ENCODE measurements at regions not wholly inside any gene's neighbourhood (a gene's known extent, or its start where the extent isn't known, plus 50 kb on each side); places are given as distances from the start of the nearest gene placed in this dataset.

DNA sequence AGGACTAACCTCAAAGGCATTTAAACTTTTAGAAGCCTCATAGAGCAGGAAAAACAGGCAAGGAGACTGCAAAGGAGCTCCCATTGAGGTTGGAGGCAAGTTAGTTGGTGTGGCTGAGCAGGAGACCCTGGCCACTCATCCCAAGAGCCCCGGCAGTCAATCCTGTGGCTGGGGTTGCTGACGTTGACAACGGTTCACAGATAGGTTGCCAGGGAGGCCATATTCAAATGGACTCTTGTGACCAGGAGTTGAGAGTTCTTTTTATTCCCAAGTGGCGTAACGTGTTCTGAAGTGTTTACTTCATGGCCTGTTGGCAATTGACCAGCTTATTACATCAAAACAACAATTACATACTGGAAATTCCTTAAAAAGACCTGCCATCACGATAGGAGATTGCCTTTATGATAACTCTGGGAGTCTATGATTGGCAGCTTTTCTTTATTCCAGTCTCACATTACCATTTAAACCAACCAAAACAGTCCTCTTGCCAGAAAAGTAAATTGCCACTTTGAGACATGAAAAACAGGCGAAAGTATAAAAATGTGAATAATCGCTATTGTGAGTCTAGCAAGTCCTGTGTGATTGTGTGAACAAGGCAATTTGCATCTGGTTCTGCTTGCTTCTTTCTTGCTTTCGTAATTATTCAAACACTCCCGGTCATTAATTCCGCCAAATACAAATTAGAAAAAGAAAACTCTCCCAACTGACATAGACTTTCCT, 394.9 kb downstream of the MED10 start:
- TF ChIP-seq, protein P1, sequence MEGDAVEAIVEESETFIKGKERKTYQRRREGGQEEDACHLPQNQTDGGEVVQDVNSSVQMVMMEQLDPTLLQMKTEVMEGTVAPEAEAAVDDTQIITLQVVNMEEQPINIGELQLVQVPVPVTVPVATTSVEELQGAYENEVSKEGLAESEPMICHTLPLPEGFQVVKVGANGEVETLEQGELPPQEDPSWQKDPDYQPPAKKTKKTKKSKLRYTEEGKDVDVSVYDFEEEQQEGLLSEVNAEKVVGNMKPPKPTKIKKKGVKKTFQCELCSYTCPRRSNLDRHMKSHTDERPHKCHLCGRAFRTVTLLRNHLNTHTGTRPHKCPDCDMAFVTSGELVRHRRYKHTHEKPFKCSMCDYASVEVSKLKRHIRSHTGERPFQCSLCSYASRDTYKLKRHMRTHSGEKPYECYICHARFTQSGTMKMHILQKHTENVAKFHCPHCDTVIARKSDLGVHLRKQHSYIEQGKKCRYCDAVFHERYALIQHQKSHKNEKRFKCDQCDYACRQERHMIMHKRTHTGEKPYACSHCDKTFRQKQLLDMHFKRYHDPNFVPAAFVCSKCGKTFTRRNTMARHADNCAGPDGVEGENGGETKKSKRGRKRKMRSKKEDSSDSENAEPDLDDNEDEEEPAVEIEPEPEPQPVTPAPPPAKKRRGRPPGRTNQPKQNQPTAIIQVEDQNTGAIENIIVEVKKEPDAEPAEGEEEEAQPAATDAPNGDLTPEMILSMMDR (IDR thresholded peaks at IDR 0.05; ENCODE audit: low read depth, low read length): no peak
- Histone ChIP-seq H3K4me3 (ENCODE audit: low read depth, low read length) (no peak overlapping the region), H3K27ac (no peak overlapping the region), H3K36me3 (no peaks in the 10 kb centered on the region), H3K27me3 (ENCODE audit: insufficient read depth, low read depth, severe bottlenecking) (peaks cover 92% of the 10 kb centered on the region), H3K9me3 (ENCODE audit: severe bottlenecking) (no peaks in the 10 kb centered on the region)
- DNase-seq: no peak

DNA sequence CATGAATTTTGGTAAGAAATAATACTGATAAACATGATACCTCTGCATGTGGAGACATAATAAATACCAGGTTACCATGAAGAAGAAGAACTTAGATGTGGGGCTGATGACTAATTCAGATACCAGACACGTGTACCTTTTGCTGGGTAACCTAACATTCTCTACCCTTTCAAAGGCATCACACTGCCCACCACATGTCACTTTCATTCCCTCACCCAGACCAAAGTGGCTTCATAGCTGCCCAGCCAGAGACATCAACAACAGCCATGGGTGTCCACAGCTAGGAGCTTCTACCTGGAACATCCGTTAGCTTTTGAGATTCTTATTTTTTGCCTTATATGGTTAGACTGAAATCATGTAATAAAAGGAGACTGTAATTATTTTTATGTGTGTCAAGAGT, 396.8 kb downstream of the MED10 start:
- H3K9me3 ChIP-seq (ENCODE audit: severe bottlenecking): no peaks in the 10 kb centered on the region
- H3K27me3 ChIP-seq (ENCODE audit: insufficient read depth, low read depth, severe bottlenecking): peaks cover 92% of the 10 kb centered on the region
- DNase-seq: no peak
- H3K36me3 ChIP-seq: no peaks in the 10 kb centered on the region
- TF ChIP-seq, protein P1 (IDR thresholded peaks at IDR 0.05; ENCODE audit: low read depth, low read length): no peak
- H3K27ac ChIP-seq: no peak overlapping the region
- no peak overlapping the region for H3K4me3 ChIP-seq (ENCODE audit: low read depth, low read length)

DNA sequence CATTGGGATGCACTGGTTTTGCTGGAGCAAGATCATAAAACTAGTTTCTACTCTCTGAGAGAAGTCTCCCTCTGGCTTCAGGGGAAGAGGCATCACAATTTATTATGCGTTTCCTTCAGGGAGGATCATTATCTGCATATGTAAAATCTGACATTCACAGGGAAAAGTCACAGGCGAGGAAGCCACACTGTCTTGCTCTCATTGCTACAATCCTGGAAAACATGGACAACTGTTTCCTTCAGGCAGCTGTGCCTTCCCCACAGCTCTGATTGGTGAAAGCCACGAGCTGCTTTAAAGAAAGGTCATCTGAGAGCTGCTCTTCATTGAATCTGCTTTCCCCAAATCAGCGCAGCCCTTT, 397.8 kb downstream of the MED10 start:
- no peak for DNase-seq
- H3K27ac ChIP-seq: no peak overlapping the region

DNA sequence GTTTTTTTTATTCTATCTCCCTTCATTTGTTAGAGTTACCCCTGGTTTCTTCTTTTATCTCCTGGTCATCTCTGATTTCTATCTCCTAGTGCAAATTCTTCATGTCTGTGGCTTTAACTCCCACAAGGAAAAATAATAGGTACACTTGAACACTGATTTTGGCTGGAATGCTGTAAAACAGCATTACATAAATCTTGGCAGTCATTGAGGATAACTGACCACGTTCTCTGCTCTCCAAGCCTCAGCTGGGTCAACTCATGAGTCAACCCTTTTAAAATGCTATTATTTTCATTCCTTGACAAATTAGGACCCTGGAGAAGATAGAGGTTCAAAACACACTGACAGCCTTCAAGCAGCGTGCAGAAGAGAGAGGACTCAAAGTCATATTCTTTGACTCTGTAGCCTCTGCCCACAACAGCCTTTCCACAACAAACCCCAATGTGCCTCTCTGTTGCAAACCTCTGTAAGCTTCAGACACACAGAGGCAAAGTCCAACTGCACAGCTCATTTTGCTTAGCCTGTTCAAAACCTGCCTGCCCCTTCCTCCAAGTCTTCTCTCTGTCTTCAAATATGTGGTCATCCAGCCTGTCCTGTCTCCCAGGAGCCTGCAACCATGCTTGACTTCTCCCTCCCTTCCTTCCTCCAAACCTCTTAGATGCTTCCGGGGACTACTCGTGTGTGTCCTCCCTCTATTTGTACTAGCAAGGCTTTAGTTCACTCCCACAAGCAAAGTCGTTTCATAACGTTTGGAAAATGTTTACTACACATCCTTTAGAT, 398.4 kb downstream of the MED10 start:
- DNase-seq: no peak
- Histone ChIP-seq H3K36me3 (no peaks in the 10 kb centered on the region), H3K9me3 (ENCODE audit: severe bottlenecking) (no peaks in the 10 kb centered on the region), H3K27me3 (ENCODE audit: insufficient read depth, low read depth, severe bottlenecking) (peaks cover 96% of the 10 kb centered on the region), H3K4me3 (ENCODE audit: low read depth, low read length) (no peak overlapping the region), H3K27ac (no peak overlapping the region)
- TF ChIP-seq, protein P1 (IDR thresholded peaks at IDR 0.05; ENCODE audit: low read depth, low read length): no peak

More for the DNA sequence above, 397.8 kb downstream of the MED10 start:
- no peak overlapping the region for H3K4me3 ChIP-seq (ENCODE audit: low read depth, low read length)
- no peaks in the 10 kb centered on the region for H3K36me3 ChIP-seq
- H3K27me3 ChIP-seq (ENCODE audit: insufficient read depth, low read depth, severe bottlenecking): peaks cover 94% of the 10 kb centered on the region
- no peaks in the 10 kb centered on the region for H3K9me3 ChIP-seq (ENCODE audit: severe bottlenecking)
- TF ChIP-seq, protein P1 (IDR thresholded peaks at IDR 0.05; ENCODE audit: low read depth, low read length): no peak

DNA sequence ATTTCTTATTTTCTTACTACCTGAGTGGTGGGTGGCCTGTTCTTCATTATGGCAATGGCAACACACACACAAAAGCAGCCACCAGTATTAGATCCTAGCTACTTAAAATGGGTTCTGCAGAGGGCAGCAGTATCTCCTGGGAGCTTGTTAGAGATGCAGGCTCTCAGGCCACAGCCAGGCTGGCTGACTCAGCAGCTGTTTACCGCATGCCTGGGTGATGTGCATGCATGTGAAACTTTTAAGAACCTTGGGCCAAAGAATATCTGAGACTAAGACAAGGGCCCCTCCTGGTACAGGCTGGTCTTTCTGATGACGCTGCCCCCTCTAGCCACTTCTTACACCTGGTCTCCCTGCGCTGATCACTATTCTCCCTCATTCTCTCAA, 399.0 kb downstream of the MED10 start:
- peaks cover 94% of the 10 kb centered on the region for H3K27me3 ChIP-seq (ENCODE audit: insufficient read depth, low read depth, severe bottlenecking)
- TF ChIP-seq, protein P1 (IDR thresholded peaks at IDR 0.05; ENCODE audit: low read depth, low read length): no peak
- H3K36me3 ChIP-seq: no peaks in the 10 kb centered on the region
- no peak overlapping the region for H3K27ac ChIP-seq
- H3K9me3 ChIP-seq (ENCODE audit: severe bottlenecking): no peaks in the 10 kb centered on the region
- DNase-seq: no peak
- no peak overlapping the region for H3K4me3 ChIP-seq (ENCODE audit: low read depth, low read length)
